ENCODE measurements at regions not wholly inside any gene's neighbourhood (a gene's known extent, or its start where the extent isn't known, plus 50 kb on each side); places are given as distances from the start of the nearest gene placed in this dataset.

GRCh38 chr2:239768907-239769553 is 256.1 kb downstream of the NDUFA10 start:
- TF ChIP-seq CTCF (IDR thresholded peaks at IDR 0.05) (no peak), POLR2AphosphoS5 (IDR thresholded peaks at IDR 0.05) (no peak)

Measured in suprapubic skin (tissue), 3 donors.